AG04450 (cell line): ENCODE measurements at regions not wholly inside any gene's neighbourhood (a gene's known extent, or its start where the extent isn't known, plus 50 kb on each side); places are given as distances from the start of the nearest gene placed in this dataset.

Experiments
- CTCF ChIA-PET: fragments of 300-600, 350-600 bp; formaldehyde crosslinking; extraction: SDS; loops from one replicate; lab custom pipeline; 2022; ENCODE audit warnings: antibody characterized with exemption, inconsistent platforms; lab: Charles Lee
- POLR2A ChIA-PET: fragments of 350-600 bp; formaldehyde crosslinking; extraction: SDS; loops from one replicate; lab custom pipeline; 2021; ENCODE audit warnings: antibody characterized with exemption, inconsistent platforms; lab: Yijun Ruan, JAX
- DNase-seq: peaks from one replicate; pipeline ENCODE4 v3.0.0-alpha.2; 2011; ENCODE audit warnings: low read depth, low spot score
- H3K27ac ChIP-seq: one replicate; pipeline ENCODE4 v1.5.1; 2012; ENCODE audit warnings: low read depth, low read length, control low read depth
- H3K27me3 ChIP-seq: one replicate; pipeline ENCODE4 v1.6.0; 2012; ENCODE audit warnings: low read length; ENCODE audit not compliant: control insufficient read depth, insufficient read depth
- H3K4me3 ChIP-seq: 2 replicates; pipeline ENCODE4 v1.5.1; 2011; ENCODE audit warnings: mild to moderate bottlenecking, low read depth, low read length, control low read depth
- H3K9me3 ChIP-seq: 2 replicates; pipeline ENCODE4 v1.5.1; 2012; ENCODE audit warnings: low read length; ENCODE audit not compliant: control insufficient read depth, insufficient read depth
- CTCF ChIP-seq: IDR thresholded peaks from 2 replicates; pipeline ENCODE4 v1.5.1; 2011; ENCODE audit warnings: low read depth, low read length, control low read depth, inconsistent platforms

GRCh38 chr5:54637654-54638053 is 120.1 kb downstream of the SNX18 start:
- Histone ChIP-seq H3K9me3 (no peaks in the 10 kb centered on the region), H3K4me3 (no peak overlapping the region), H3K27ac (no peak overlapping the region), H3K27me3 (no peaks in the 10 kb centered on the region)
- ChIA-PET POLR2A (interaction anchor here (0.7 kb wide), 1 partner anchor 13 kb away, joined by 5 read pairs; no protein-coding TSS in a partner anchor), CTCF (interaction anchor here (1.1 to 1.2 kb wide), 2 partner anchors 121 to 207 kb away, joined by 3 read pairs; no protein-coding TSS in a partner anchor)
- DNase-seq = no peak
- TF ChIP-seq CTCF = no peak

- H3K4me3 ChIP-seq = no peak overlapping the region
These were observed 116.5 kb downstream of the SNX18 start for GRCh38 chr5:54634089-54634488.

GRCh38 chr5:54632131-54632701 is 114.7 kb downstream of the SNX18 start:
- TF ChIP-seq CTCF = no peak
- Histone ChIP-seq H3K27ac (no peak overlapping the region), H3K27me3 (no peaks in the 10 kb centered on the region), H3K4me3 (no peak overlapping the region), H3K9me3 (no peaks in the 10 kb centered on the region)
- ChIA-PET POLR2A (interaction anchor here (0.6 kb wide), 1 partner anchor 12 kb away, joined by 3 read pairs; no protein-coding TSS in a partner anchor), CTCF (no interaction called here)
- DNase-seq = no peak

More at GRCh38 chr5:54634089-54634488, 116.5 kb downstream of the SNX18 start:
- TF ChIP-seq CTCF = no peak
- Histone ChIP-seq H3K27me3 (no peaks in the 10 kb centered on the region), H3K9me3 (no peaks in the 10 kb centered on the region), H3K27ac (no peak overlapping the region)
- POLR2A ChIA-PET = no interaction called here
- CTCF ChIA-PET = no interaction called here
- no peak for DNase-seq

DNA sequence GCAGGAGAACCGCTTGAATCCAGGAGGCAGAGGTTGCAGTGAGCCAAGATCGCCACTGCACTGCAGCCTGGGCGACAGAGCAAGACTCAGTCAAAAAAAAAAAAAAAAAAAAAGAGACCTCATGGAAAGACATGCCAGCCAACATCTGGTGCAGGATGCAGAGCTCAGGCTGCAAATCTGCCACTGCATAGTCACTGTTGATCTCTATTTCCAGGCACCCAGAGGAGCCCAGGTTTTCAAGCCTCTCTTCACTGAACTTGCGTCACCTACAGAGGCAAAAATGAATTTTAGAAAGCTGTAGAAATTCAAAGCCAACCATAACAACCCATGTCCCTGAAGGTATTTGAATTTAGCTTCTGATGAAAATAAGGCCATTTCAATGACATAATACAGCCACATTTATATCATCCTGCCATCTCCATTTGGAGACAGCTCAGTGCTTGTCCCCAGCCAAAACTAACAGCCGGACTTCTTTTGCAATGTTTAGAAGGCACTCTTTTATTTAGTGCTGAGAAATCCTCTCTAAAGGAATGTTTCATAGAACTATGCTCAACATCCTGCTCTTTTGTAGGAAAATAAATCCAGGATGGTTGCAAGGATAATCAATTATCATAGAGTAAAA is 113.3 kb downstream of the SNX18 start:
- H3K4me3 ChIP-seq = no peak overlapping the region
- CTCF ChIA-PET = interaction anchor here (0.6 to 1.0 kb wide), 2 partner anchors 214 to 237 kb away, joined by 3 read pairs; no protein-coding TSS in a partner anchor
- H3K27ac ChIP-seq = no peak overlapping the region
- TF ChIP-seq CTCF = no peak
- POLR2A ChIA-PET = interaction anchor here (0.7 kb wide), 1 partner anchor 706 kb away, joined by 8 read pairs; no protein-coding TSS in a partner anchor
- DNase-seq = no peak
- H3K27me3 ChIP-seq = no peaks in the 10 kb centered on the region
- H3K9me3 ChIP-seq = no peaks in the 10 kb centered on the region

DNA sequence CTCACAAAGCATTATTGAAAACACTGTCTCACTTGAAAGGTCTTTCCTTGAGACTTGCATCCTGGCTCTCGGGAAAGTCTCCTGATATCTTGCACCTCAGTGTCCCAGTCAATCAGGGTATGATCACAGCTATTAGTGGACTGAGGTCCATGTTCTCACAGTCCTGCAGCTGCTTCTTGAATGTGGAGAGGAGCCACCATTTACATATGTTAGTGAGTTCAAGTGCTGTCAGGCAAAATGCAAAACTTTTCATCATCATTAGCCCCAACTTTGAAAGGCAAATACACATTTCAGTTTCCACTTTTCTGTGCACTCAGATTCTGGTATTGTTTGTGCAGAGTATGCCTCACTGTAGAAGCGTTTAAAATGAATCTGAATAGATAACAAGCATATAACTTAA is 111.6 kb downstream of the SNX18 start:
- POLR2A ChIA-PET = no interaction called here
- Histone ChIP-seq H3K4me3 (no peak overlapping the region), H3K9me3 (no peaks in the 10 kb centered on the region), H3K27me3 (no peaks in the 10 kb centered on the region), H3K27ac (no peak overlapping the region)
- CTCF ChIA-PET = no interaction called here
- no peak for TF ChIP-seq CTCF
- no peak for DNase-seq
